HG02973 (cell line): ENCODE measurements at regions not wholly inside any gene's neighbourhood (a gene's known extent, or its start where the extent isn't known, plus 50 kb on each side); places are given as distances from the start of the nearest gene placed in this dataset.
"Not testable (repeated sequence)": the region's sequence is repeated elsewhere in the genome, so short reads cannot be mapped to it uniquely, and the experiment has no call there.

Source experiments
- ATAC-seq: cut with Tn5 transposase; IDR thresholded peaks from one replicate; pipeline ENCODE4 v1.9.1; 2021; ENCODE audit warnings: moderate library complexity; ENCODE audit not compliant: unreplicated experiment

DNA sequence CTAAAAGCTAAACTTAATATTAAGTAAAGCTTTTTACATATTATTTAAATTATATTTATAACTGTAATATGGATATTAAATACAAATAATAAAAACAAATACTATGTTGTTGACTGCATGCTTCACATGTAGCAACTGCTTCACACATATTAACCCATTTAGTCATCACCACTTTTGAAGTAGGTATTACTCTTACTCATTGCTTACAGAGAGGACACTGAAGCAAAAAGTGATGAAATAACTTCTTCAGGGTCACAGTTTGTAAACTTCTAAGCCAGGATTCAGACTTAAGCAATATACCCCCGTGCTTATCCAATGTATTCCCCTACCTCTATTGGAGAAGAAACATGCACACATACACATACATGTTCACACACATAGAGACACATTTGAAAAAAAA is 166.6 kb downstream of the DKK2 start:
- no peak for ATAC-seq

DNA sequence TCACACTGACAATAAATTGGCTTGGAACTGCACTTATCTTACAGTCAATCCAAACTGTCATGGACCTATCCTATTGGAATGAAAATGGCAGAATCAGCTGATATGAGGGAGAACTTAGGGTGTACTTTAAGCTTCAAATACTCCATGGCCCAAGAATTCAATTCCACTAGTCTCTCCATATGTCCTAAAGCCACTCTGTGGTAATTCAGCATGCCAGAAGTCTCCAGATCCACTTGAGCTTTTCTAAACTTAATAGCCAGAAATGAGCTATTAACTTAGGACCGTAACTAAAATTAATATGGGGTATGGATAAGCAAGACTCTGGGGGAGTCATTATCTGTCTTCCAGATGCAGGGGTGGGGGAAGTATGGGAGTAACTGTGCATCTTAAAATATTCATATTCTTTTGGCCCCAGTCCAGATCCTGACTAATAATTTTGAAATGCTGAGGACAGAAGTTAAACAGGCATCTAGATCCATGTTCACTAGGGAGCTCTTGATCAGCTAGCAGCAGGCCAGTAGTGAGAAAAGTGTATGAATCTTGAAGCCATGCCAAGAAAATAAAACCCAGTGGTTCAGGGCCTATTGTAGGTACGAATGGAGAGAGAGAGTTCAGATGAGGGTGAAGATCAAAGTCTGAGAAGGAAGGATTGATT is 167.6 kb downstream of the DKK2 start:
- ATAC-seq: no peak

DNA sequence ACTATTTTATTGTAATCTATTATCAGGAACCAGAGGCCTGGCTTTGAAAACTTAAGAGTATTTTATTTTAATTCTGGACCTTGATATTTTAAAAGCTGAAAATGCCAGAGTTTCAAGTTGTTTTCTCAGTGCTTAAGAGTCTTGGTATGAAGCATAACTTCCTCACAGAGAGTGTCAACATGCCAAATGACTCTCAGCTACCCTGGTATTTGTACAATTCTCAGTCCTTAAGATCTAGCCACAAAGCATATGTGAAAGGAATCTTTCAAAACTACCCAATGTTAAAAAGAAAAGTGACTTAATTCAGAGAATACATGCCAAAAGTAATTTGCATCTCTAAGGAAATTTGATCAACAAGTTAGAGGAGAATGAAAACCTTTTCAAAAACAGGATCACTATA is 171.9 kb downstream of the DKK2 start:
- ATAC-seq: no peak

DNA sequence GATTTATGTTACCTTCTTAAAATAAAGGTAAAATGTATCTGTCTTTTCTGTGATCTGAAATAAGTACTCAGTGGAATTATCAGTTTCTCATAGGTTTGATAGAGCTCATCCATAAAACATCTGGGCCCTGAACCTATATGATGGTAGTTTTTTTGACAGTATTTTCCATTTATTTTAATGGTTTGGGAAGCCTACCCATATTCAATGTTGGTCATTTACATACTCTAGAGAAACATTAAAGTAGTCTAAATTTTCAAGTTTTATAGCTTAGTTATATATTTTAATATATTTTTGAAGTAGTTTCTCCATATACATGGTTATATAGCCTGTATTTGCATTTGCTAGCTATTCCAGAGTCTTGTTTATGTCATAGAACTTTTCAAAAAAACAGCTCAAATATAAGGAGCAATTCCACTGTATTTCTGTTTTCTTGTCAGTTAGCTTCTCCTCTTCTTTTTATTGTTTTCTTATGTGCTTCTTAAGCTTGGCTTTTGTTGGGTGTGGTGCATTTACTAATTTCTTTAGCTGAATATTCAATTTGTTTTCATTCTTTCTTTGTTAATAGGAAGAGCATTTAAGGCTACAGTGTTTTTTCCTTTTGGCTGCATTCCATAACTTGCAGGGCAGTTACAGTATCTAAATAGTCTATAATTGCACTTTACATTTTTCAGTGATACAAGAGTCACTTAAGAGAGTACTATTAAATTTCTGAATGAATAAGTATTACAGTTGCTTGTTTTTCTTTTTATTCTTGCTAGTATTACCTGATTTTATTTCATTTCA is 181.4 kb downstream of the DKK2 start:
- ATAC-seq: no peak

DNA sequence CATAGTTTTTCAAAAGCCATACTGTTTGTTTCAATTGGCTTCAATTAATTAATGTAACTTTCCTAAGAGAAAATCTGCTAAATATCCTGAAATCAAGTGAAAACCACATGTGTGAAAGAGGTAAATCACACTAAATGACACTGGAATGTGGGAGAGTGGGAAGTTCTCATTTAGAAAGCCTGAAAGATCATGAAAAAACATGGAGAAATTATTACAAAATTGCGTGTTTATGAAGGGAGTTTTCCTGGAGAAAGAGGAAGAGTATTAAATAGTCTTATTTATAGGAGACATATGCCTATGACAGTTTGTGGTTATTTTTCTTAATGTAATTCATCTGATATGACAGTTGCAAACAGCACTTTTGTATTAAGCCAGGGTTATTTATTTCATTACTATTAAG is 183.7 kb downstream of the DKK2 start:
- no peak for ATAC-seq

DNA sequence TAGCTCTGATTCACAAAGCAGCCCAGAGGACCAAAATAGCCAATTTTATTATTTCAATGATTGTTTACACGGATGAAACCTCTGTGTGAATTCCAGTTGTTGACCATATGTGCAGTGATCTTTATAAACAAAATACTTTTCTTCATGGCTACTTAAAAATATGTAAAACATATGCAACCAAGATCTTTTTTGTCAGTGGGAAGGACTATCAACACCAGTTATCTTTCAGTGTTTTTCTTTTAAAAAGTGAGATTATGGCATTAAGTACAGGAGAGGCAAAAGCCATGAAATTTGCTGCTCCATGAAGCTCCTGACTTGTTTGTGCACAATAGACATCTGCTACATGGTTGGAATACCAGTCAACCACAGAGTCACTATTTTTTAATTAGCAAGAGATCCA is 184.4 kb downstream of the DKK2 start:
- ATAC-seq: no peak

DNA sequence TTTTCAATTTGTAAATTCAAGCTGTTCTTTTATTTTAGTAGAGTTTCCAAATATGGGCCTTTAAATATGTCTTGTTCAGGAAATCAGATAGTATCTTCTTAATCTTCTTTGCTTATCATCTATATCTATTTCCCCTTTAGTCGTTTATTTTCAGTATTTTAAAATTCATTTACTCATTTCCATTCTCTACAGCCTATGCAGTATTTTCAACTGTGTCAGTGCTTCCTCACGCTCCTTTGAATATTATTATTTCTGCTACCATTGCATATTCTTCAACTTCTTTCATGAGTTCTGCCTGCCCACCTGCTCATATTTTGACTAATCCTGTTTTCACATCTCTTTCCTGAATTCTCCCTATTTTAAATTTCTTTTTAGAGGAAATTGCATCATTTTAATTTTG is 185.4 kb downstream of the DKK2 start:
- no peak for ATAC-seq

DNA sequence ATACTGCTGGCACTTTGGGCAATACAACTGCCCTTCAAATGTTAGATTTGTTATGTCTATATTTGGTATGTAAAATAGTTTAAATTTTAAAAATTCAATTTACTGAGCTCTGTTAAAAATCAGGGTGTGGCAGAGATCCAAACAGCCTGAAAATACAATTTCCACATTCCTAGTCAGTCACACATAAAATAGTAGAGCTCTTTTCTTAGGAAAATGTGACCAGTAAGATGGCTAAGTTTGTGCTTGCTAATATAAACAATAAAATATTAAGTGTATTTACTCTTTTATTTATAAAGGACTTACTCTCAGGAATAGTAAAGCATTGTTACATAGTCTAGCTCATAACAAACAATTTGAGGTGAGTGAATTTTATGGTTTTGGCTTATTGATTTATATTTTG is 200.2 kb downstream of the DKK2 start:
- no peak for ATAC-seq

DNA sequence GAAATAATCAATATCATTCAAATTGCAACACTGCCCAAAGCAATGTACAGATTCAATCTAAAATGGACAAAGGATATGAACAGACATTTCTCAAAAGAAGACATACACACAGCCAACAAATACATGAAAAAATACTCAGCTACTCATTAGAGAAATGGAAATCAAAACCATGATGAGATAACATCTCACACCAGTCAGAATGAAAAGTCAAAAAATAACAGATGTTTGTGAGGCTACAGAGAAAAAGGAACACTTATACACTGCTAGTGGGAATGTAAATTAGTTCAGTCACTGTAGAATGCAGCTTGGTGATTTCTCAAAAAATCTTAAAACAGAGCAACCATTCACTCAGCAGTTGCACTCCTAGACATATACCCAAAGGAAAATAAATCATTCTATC is 205.2 kb downstream of the DKK2 start:
- ATAC-seq: no peak

DNA sequence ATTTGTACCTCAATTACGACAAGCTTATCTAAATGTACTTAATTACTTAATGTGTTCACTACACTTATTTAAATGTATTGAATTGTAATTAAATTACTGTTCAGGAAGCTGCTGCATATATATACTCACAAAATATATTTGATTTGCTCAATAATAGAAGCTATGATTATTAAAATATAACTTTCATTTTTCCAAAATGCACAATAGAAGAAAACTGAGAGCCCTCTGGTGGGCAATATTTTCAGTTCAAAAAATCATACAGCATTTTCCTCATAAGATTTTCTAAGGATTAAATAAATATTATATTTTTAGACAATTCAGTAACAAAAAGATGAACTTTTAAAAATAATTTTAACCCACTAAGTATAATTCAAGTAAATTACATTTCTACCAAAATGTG is 217.3 kb downstream of the DKK2 start:
- ATAC-seq: no peak

DNA sequence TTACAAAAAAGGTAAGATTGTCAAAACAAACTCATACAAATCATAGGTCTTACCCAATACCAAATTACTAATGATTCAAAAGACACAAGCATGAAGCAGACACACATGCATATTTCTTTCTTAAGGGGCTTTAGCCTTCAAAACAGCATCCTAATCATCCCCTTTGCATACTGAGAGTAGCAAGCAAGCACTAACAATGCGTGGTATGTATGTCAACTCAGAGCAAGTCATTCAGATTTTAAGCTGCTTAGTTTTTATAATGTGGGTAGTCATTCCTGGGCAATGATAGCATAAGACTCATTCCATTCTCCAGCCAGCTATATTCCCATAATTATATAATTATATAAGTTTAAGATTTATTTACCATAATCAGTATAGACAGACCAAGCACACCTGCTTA is 219.6 kb downstream of the DKK2 start:
- ATAC-seq: no peak

DNA sequence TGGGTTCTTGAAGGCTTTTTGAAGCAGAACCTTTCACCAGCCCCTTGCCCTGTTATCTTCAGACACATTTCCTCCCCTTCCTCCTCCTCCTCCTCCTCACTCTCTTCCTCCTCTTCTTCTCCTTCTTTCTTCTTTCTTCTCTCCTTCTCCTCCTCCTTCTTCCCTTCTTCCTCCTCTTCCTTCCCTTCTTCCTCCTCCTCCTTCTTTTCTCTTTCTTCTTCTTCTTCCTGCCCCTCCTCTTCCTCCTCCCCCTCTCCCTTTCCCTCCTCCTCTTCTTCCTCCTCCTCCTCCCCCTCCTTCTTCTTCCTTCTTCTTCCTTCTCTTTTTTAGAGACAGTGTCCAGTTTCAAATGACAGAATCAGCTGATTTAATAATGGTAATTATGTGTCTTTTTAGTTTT is 226.0 kb downstream of the DKK2 start:
- ATAC-seq: no peak

DNA sequence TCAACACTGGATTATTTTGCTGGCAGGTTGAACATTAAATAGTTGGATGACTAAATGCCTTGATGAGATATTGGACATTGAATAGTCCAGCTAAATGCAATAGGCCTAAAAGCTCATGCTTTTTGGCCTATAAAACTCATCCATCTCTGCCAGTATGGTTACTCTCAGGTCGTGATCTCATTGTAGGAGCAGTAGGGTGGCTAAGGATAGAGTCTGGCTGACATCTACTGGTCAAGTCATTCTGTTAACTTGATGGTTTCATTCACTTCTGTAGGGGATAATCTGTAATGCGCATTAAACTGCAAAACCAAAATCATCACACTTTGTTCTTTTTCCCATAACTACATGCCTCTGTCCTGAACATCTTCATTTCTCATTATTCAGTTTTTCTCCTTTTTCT is 227.0 kb downstream of the DKK2 start:
- no peak for ATAC-seq

DNA sequence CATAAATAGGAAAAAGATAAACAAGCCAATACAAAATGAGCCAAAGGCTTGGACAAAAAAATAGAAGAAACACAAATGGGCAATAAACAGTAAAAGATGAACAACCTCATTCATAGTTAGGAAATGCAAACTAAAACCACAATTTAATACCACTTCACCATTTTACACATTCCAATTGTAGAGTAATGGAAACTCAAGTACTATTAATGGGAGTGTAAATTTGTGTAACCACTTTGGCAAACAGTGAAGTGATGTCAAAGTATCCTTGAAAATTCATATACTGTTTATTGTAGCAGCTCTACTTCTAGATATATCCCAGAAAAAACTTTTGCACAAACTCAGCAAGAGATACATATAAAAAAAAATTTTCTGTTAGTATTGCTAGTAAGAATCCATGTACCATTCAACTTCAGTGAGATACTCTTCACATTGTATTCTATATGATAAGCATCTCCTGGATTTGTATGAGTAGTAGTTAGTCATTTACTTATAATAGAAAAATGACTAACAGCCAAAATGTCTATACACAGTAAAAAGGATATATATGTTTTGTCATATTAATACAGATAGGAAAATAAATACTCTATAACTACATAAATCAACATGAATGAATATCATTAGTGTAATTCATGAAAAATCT is 229.8 kb downstream of the DKK2 start:
- no peak for ATAC-seq

DNA sequence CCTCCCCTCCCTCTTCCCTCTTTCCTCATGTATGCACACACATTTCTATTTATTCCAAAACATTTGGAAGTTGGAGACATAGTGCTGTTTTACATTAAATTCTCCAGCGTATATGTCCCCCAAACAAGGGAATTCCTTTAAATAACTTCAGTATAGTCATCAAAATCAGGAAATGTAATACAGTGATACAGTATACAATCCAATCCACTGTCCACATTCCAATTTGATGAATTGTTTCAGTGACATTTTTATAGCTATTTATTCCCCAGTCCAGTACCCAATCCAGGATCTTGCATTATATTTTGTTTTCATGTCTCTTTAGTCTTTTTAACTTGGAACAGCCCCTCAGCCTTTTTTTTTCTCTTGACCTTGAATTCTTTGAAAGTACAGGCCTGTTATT is 233.0 kb downstream of the DKK2 start:
- no peak for ATAC-seq

DNA sequence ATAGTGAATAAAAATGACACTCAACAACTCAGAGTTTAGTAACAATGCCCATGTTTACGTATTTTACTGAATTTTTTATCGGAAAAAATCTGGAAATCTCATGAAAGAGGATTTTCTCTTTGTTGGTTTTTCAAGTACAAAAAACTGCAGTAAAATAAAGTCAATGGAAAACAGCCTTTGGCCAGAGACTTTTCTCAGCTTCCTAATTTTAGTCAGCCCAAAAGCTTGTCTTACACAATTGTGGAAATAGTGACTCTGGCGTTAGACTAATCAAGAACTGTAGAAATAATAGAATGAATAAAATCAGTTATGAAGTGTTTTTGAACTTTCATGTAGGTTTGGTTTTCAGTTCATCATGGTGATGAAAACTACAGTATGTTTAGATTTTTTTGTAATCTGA is 234.7 kb downstream of the DKK2 start:
- ATAC-seq: no peak

DNA sequence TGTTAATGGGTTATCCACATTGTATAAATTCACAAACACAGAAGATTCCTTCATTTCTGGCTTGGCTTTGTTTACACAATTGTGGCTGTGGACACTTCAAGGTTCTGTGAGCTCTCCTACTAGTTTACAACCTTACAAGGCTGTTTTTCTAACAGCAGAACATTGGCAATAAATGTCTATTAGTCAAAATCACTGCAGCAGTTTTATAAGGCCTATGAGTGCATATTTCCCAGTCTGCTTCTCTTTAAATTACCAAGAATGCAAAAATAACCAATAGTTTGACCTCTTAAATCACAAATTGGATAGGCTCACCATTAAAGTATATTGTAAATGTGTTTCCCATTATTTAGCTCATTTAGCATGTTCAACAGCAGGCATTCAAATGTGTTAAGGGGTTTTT is 239.2 kb downstream of the DKK2 start:
- ATAC-seq: no peak

DNA sequence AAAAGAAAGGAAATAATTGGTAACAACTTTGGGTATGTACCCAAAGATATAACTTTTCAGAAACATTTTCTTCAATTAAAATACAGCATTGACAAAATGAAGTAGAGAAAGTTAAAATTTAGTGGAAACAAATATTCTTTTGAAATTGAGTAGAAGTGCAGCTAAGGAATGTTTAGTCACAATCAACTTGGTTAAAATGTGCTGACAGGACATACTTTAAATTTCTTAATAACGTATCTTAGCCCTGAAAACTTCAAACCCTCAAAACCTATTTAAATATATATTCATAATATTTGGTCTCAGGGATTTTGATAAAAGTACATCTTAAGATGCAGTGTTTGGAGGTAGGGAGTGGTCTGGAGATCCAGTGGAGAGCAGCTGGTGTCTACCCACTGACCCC is 240.8 kb downstream of the DKK2 start:
- ATAC-seq: no peak

DNA sequence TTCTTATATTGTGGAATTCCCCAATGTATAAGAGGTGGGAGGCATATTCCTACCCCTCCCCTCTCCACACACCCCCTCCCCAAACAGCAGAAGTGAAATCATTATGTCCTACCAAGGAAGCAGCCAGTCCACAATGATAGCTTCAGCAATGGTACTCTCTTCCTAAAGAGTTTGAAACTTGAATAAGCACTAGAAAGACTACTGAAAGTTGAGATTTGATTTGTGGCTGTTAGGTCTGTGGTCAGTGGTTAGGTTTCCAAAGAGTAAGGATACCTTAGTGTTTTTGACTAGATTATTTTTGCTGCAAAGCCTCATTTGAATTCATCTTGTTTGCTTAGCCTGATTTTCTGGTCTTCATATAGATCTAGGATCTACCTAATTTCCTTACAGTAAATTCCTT is 242.2 kb downstream of the DKK2 start:
- no peak for ATAC-seq

DNA sequence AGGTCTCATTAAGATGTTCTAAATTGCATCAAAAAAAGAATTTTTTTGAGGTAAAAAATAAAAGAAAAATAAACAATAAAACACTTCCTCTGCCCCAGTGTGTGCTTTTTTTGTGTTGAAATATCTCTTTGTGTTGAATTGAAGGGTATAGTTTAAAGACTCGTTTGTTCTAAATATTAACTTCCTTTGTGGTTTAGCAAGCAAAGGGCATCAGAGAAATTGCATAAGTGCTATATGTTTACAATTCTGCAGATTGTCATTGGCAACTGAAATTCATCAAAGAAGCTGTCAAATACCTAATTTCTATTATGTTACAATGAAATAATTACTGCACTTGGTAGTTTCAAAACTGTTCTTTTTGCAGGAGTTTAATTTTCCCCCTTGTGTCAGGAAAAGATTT is 260.5 kb downstream of the DKK2 start:
- ATAC-seq: no peak

DNA sequence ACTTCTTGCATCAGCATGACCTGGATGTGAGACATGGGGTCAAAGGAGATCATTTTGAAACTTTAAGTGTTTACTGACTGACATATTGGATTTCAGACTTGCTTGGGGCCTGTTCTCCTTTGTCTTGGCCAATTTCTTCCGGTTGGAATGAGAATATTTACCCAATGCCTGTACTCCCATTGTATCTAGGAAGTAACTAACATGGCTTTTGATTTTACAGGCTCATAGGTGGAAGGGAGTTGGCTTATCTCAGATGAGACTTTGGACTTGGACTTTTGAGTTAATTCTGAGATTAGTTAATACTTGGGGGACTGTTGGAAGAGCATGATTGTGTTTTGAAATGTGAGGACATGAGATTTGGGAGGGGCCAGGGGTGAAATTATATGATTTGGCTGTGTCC is 262.1 kb downstream of the DKK2 start:
- not testable (repeated sequence) for ATAC-seq
